H1 (cell line): ENCODE measurements at regions not wholly inside any gene's neighbourhood (a gene's known extent, or its start where the extent isn't known, plus 50 kb on each side); places are given as distances from the start of the nearest gene placed in this dataset.

Source experiments
- CTCF ChIA-PET: fragments of 300-600 bp; sonication (Branson Sonifier 250); formaldehyde crosslinking; loops from one replicate; lab custom pipeline; 2021; ENCODE audit not compliant: partially characterized antibody; lab: Charles Lee
- POLR2A ChIA-PET: fragments of 300-600 bp; sonication (Branson Sonifier 250); formaldehyde crosslinking; loops from one replicate; lab custom pipeline; 2021; ENCODE audit warnings: inconsistent platforms; ENCODE audit not compliant: partially characterized antibody; lab: Charles Lee
- DNase-seq, 2 experiments: peaks; one replicate each; pipeline versions ENCODE4 v3.0.0 to v3.0.0-alpha.2; 2010 to 2022; ENCODE audit warnings: low spot score in 2 of 2, low read depth in 1 of 2, mixed read lengths in 1 of 2
- FAIRE-seq: peaks from 2 replicates; lab custom pipeline; 2011; peaks lifted over from hg19 to GRCh38; lab: Jason Lieb, UNC
- H2AFZ ChIP-seq: 2 replicates; pipeline ENCODE4 v1.8.1; 2012; ENCODE audit warnings: low read length, inconsistent platforms
- H2AK5ac ChIP-seq: 2 replicates; pipeline ENCODE4 v1.6.1; 2013; ENCODE audit warnings: low read depth, low read length
- H2BK120ac ChIP-seq: replicated peaks from 2 replicates; pipeline ENCODE3; 2013; ENCODE audit warnings: low read depth, low read length, inconsistent platforms
- H2BK12ac ChIP-seq: 2 replicates; pipeline ENCODE4 v1.6.1; 2013; ENCODE audit warnings: low read depth, low read length
- H2BK15ac ChIP-seq: 2 replicates; pipeline ENCODE4 v1.6.1; 2013; ENCODE audit warnings: low read length
- H2BK20ac ChIP-seq: 2 replicates; pipeline ENCODE4 v1.6.1; 2013; ENCODE audit warnings: low read length
- H2BK5ac ChIP-seq: 2 replicates; pipeline ENCODE4 v1.6.1; 2013; ENCODE audit warnings: low read depth, low read length
- H3K14ac ChIP-seq: 2 replicates; pipeline ENCODE4 v1.6.1; 2013; ENCODE audit warnings: inconsistent platforms; ENCODE audit not compliant: insufficient read length
- H3K18ac ChIP-seq: 2 replicates; pipeline ENCODE4 v1.6.1; 2013; ENCODE audit warnings: low read length; ENCODE audit errors: extremely low read depth
- H3K23ac ChIP-seq: 2 replicates; pipeline ENCODE4 v1.6.1; 2013; ENCODE audit warnings: inconsistent platforms; ENCODE audit not compliant: insufficient read length
- H3K23me2 ChIP-seq: 2 replicates; pipeline ENCODE4 v1.6.1; 2013; ENCODE audit warnings: low read depth, low read length
- H3K27ac ChIP-seq: 2 replicates; pipeline ENCODE4 v1.6.1; 2011; ENCODE audit warnings: low read depth, low read length, inconsistent platforms
- H3K27me3 ChIP-seq, 4 experiments: replicated peaks in 1 of 4; 1 replicate in 1 of 4; 2 replicates in 3 of 4; pipeline versions ENCODE4 v1.6.1 to v1.8.1; 2011 to 2013; ENCODE audit warnings: low read length in 3 of 4, mild to moderate bottlenecking in 3 of 4, inconsistent platforms in 2 of 4, mixed read lengths in 2 of 4, moderate library complexity in 1 of 4; ENCODE audit not compliant: control insufficient read depth in 3 of 4, insufficient read depth in 3 of 4; ENCODE audit errors: extremely low read depth in 1 of 4
- H3K36me3 ChIP-seq, 4 experiments: 2 replicates each; pipeline versions ENCODE4 v1.6.1 to v1.8.1; 2011 to 2013; ENCODE audit warnings: mild to moderate bottlenecking in 4 of 4, low read length in 3 of 4, moderate library complexity in 2 of 4, control low read depth in 1 of 4, inconsistent platforms in 1 of 4; ENCODE audit not compliant: insufficient read depth in 4 of 4, control insufficient read depth in 2 of 4
- H3K4ac ChIP-seq: replicated peaks from 2 replicates; pipeline ENCODE3; 2013; ENCODE audit warnings: low read length, low read depth, mixed read lengths, inconsistent platforms; ENCODE audit not compliant: insufficient read length
- H3K4me1 ChIP-seq, 4 experiments: replicated peaks in 1 of 4; 1 replicate in 1 of 4; 2 replicates in 3 of 4; pipeline versions ENCODE4 v1.6.1 to v1.8.1; 2011 to 2013; ENCODE audit warnings: low read length in 3 of 4, inconsistent platforms in 2 of 4, mixed read lengths in 1 of 4; ENCODE audit not compliant: insufficient read depth in 4 of 4, control insufficient read depth in 3 of 4
- H3K4me2 ChIP-seq, 2 experiments: 2 replicates each; pipeline versions ENCODE4 v1.6.1 to v1.8.1; 2011 to 2013; ENCODE audit warnings: low read depth in 2 of 2, low read length in 2 of 2, control low read depth in 1 of 2, inconsistent platforms in 1 of 2, mild to moderate bottlenecking in 1 of 2; ENCODE audit not compliant: insufficient read depth in 1 of 2
- H3K4me3 ChIP-seq, 4 experiments: fragments of 200-600, 300-600 bp in 1 of 4; sonication (generic), shearing (Covaris generic), sonication (Bioruptor Twin) in 1 of 4; 2 replicates each; pipeline versions ENCODE4 v1.5.1 to v1.8.1; 2011 to 2016; ENCODE audit warnings: low read length in 4 of 4, low read depth in 3 of 4, control low read depth in 2 of 4, inconsistent platforms in 2 of 4, mild to moderate bottlenecking in 2 of 4, mixed read lengths in 1 of 4, moderate library complexity in 1 of 4; ENCODE audit not compliant: insufficient read depth in 2 of 4; ENCODE audit errors: extremely low read depth in 1 of 4
- H3K56ac ChIP-seq: replicated peaks from 2 replicates; pipeline ENCODE3; 2013; ENCODE audit warnings: low read depth, mild to moderate bottlenecking, mixed read lengths, low read length, inconsistent platforms; ENCODE audit not compliant: insufficient read length
- H3K79me1 ChIP-seq: 2 replicates; pipeline ENCODE4 v1.6.1; 2013; ENCODE audit warnings: low read depth, low read length, control low read depth
- H3K79me2 ChIP-seq, 2 experiments: 2 replicates each; pipeline versions ENCODE4 v1.6.1 to v1.8.1; 2012 to 2013; ENCODE audit warnings: low read length in 2 of 2, mild to moderate bottlenecking in 2 of 2, inconsistent platforms in 1 of 2; ENCODE audit not compliant: insufficient read depth in 2 of 2, control insufficient read depth in 1 of 2
- H3K9ac ChIP-seq, 4 experiments: replicated peaks in 1 of 4; 1 replicate in 1 of 4; 2 replicates in 3 of 4; pipeline versions ENCODE4 v1.6.1 to v1.8.1; 2011 to 2013; ENCODE audit warnings: low read depth in 3 of 4, low read length in 3 of 4, control low read depth in 2 of 4, mild to moderate bottlenecking in 2 of 4, moderate library complexity in 2 of 4, inconsistent platforms in 1 of 4; ENCODE audit errors: extremely low read depth in 1 of 4
- H3K9me3 ChIP-seq, 2 experiments: 2 replicates each; pipeline versions ENCODE4 v1.6.1 to v1.8.1; 2012 to 2013; ENCODE audit warnings: mild to moderate bottlenecking in 2 of 2, moderate library complexity in 2 of 2, control low read depth in 1 of 2, inconsistent platforms in 1 of 2, low read depth in 1 of 2, low read length in 1 of 2, mixed read lengths in 1 of 2; ENCODE audit not compliant: insufficient read depth in 2 of 2
- H4K20me1 ChIP-seq, 2 experiments: replicated peaks in 1 of 2; 2 replicates each; pipeline versions ENCODE3 to v1.8.1; 2011 to 2013; ENCODE audit warnings: inconsistent platforms in 2 of 2, low read length in 2 of 2, mild to moderate bottlenecking in 1 of 2; ENCODE audit not compliant: insufficient read depth in 2 of 2, control insufficient read depth in 1 of 2
- H4K5ac ChIP-seq: 2 replicates; pipeline ENCODE4 v1.6.1; 2013; ENCODE audit warnings: low read length, low read depth, mixed read lengths, inconsistent platforms; ENCODE audit not compliant: insufficient read length
- H4K8ac ChIP-seq: 2 replicates; pipeline ENCODE4 v1.8.0; 2013; ENCODE audit warnings: mild to moderate bottlenecking, moderate library complexity, low read length, inconsistent platforms; ENCODE audit not compliant: insufficient read depth; ENCODE audit errors: extremely low read depth
- H4K91ac ChIP-seq: replicated peaks from 2 replicates; pipeline ENCODE3; 2013; ENCODE audit warnings: low read length, mixed read lengths, inconsistent platforms; ENCODE audit not compliant: insufficient read length
- ASH2L ChIP-seq: fragments of 200-600, 300-600 bp; sonication (generic); IDR thresholded peaks from one replicate; pipeline ENCODE4 v1.7.1; 2017; ENCODE audit warnings: low read length
- CBX5 ChIP-seq: fragments of 300-800, 300-1000 bp; sonication (generic); IDR thresholded peaks from 2 replicates; pipeline ENCODE4 v1.7.1; 2016; ENCODE audit warnings: antibody characterized with exemption, low read length, low read depth
- FOSL1 ChIP-seq: IDR thresholded peaks from 2 replicates; pipeline ENCODE4 v1.6.1; 2011; ENCODE audit warnings: mild to moderate bottlenecking, low read depth, low read length, moderate library complexity; ENCODE audit not compliant: insufficient read depth
- NRF1 ChIP-seq: IDR thresholded peaks from 2 replicates; pipeline ENCODE4 v1.6.1; 2011; ENCODE audit warnings: mild to moderate bottlenecking, low read depth, low read length, improper control_type of control experiment
- PHF8 ChIP-seq: fragments of 200-600 bp; sonication (generic); conservative IDR thresholded peaks from 2 replicates; pipeline ENCODE4 v1.7.1; 2012; ENCODE audit warnings: low read depth, mild to moderate bottlenecking, inconsistent platforms, low read length, moderate library complexity
- POU5F1 ChIP-seq: IDR thresholded peaks from 2 replicates; pipeline ENCODE4 v1.6.1; 2011; ENCODE audit warnings: low read depth, mild to moderate bottlenecking, low read length, moderate library complexity
- RAD21 ChIP-seq, 2 experiments: IDR thresholded peaks in 1 of 2; conservative IDR thresholded peaks in 1 of 2; 2 replicates each; pipeline ENCODE4 v1.6.1; 2011; ENCODE audit warnings: low read depth in 2 of 2, low read length in 2 of 2, improper control_type of control experiment in 1 of 2, inconsistent platforms in 1 of 2, mild to moderate bottlenecking in 1 of 2, moderate library complexity in 1 of 2
- SP2 ChIP-seq: IDR thresholded peaks from 2 replicates; pipeline ENCODE4 v1.6.1; 2012; ENCODE audit warnings: mild to moderate bottlenecking, low read length, inconsistent platforms
- YY1 ChIP-seq: IDR thresholded peaks from 2 replicates; pipeline ENCODE4 v1.6.1; 2011; ENCODE audit warnings: low read depth, mild to moderate bottlenecking, low read length
- WGBS, 2 experiments: shearing (Covaris generic) in 1 of 2; methylation state at CpG; one replicate each; pipeline versions ENCODE4 v1.1.6 to v1.1.7; 2013 to 2015; ENCODE audit warnings: low lambda C conversion rate in 2 of 2, mixed read lengths in 2 of 2, inconsistent platforms in 1 of 2, low coverage in 1 of 2, missing lambda C conversion rate in 1 of 2; ENCODE audit not compliant: insufficient replicate concordance in 2 of 2, insufficient coverage in 1 of 2, insufficient read length in 1 of 2; ENCODE audit errors: extremely low coverage in 1 of 2, missing lambda C conversion rate in 1 of 2; 5-methylcytosine and 5-hydroxymethylcytosine counted together
- TF ChIP-seq, protein P1 (sequence below): IDR thresholded peaks from 2 replicates; pipeline ENCODE4 v1.6.1; 2012; ENCODE audit warnings: inconsistent platforms
- TF ChIP-seq, protein P2 (sequence below): IDR thresholded peaks from 2 replicates; pipeline ENCODE4 v1.6.1; 2012; ENCODE audit warnings: inconsistent platforms
- TF ChIP-seq, protein P3 (sequence below): IDR thresholded peaks from 2 replicates; pipeline ENCODE4 v1.6.1; 2011; ENCODE audit warnings: low read length, improper control_type of control experiment

DNA sequence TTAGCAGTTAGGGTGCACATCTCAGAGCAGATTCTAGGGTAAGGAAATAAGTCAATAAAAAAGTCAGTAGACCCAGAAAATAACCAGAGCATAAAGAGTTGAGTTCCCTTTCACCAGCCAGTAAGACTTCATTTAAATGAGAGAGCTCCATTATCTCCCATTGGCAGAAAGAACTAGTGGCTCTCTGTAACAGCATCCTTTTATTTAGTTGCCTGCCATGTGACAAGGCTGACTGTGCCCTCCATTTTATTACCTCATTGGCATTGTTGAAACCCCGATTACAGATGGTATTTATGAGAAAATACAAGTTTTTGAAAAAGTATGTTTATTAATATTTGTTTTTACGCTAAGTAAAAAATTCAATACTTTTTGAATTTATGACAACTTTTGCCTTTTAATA, 859.5 kb upstream of the NDST4 start:
- Histone ChIP-seq H2AK5ac (no peak overlapping the region), H2AFZ (no peak overlapping the region), H3K79me2 (no peaks in the 10 kb centered on the region), H3K18ac (no peak overlapping the region; the same call in 1 of the 2 replicates), H3K4me1 (peaks cover 0 to 15% (median 6%) of the 10 kb centered on the region in 4 experiments; a peak in 4 of 7 replicates), H3K23me2 (no peaks in the 10 kb centered on the region), H3K27me3 (no peaks in the 10 kb centered on the region), H4K20me1 (no peaks in the 10 kb centered on the region), H3K27ac (no peak overlapping the region), H4K8ac (no peak overlapping the region), H3K9ac (no peak overlapping the region), H2BK20ac (no peak overlapping the region), H2BK15ac (no peak overlapping the region), H3K14ac (no peak overlapping the region), H2BK12ac (no peak overlapping the region), H3K9me3 (peaks cover 0 to 4% of the 10 kb centered on the region in 2 experiments; a peak in 1 of 4 replicates), H3K23ac (no peak overlapping the region), H3K4me2 (peak overlapping the region in 1 of 2 experiments; percentile 43; a peak in 2 of 4 replicates), H4K91ac (peak overlapping the region; percentile 94), H3K4ac (no peak overlapping the region), H2BK120ac (peak overlapping the region; percentile 89), H3K56ac (no peak overlapping the region), H4K5ac (peak overlapping the region; percentile 94), H3K79me1 (no peaks in the 10 kb centered on the region), H3K36me3 (peaks cover 0 to 4% (median 0%) of the 10 kb centered on the region in 4 experiments; a peak in 1 of 8 replicates), H3K4me3 (no peak overlapping the region; a peak in 1 of 8 replicates), H2BK5ac (peak overlapping the region; percentile 68; the same call in 1 of the 2 replicates)
- 72% methylated on average over 2 of the region's 2 CpGs; no CpG with 5 or more reads in 1 of the 2 experiments for WGBS, 2 experiments
- POLR2A ChIA-PET: no interaction called here
- DNase-seq: no peak
- no peak for FAIRE-seq
- CTCF ChIA-PET: interaction anchor here (0.6 kb wide), 1 partner anchor 22 kb away, joined by 3 read pairs; no protein-coding TSS in a partner anchor
- TF ChIP-seq CBX5 (no peak), POU5F1 (no peak), YY1 (peak; percentile 47; the same call in 1 of the 2 replicates), ASH2L (no peak), RAD21 (IDR thresholded peaks at IDR 0.05 in 1 of 2, conservative IDR thresholded peaks at IDR 0.05 in 1 of 2; ENCODE audit: low read depth in 2 of 2, low read length in 2 of 2) (no peak), NRF1 (no peak), FOSL1 (no peak), PHF8 (no peak), SP2 (no peak)
- TF ChIP-seq, protein P1, sequence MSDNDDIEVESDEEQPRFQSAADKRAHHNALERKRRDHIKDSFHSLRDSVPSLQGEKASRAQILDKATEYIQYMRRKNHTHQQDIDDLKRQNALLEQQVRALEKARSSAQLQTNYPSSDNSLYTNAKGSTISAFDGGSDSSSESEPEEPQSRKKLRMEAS: peak; percentile 83
- TF ChIP-seq, protein P2, sequence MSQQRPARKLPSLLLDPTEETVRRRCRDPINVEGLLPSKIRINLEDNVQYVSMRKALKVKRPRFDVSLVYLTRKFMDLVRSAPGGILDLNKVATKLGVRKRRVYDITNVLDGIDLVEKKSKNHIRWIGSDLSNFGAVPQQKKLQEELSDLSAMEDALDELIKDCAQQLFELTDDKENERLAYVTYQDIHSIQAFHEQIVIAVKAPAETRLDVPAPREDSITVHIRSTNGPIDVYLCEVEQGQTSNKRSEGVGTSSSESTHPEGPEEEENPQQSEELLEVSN: peak; percentile 64; the same call in 1 of the 2 replicates
- TF ChIP-seq, protein P3, sequence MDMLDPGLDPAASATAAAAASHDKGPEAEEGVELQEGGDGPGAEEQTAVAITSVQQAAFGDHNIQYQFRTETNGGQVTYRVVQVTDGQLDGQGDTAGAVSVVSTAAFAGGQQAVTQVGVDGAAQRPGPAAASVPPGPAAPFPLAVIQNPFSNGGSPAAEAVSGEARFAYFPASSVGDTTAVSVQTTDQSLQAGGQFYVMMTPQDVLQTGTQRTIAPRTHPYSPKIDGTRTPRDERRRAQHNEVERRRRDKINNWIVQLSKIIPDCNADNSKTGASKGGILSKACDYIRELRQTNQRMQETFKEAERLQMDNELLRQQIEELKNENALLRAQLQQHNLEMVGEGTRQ: peak; percentile 23; the same call in 1 of the 2 replicates
